Fibroblast of lung (primary cell): ENCODE measurements at regions not wholly inside any gene's neighbourhood (a gene's known extent, or its start where the extent isn't known, plus 50 kb on each side); places are given as distances from the start of the nearest gene placed in this dataset.

Experiments used
- DNase-seq, 2 donors: peaks; one replicate each; pipeline versions ENCODE4 v3.0.0 to v3.0.0-alpha.2; 2010; ENCODE audit warnings: low read depth in 2 of 2
- H2AFZ ChIP-seq: 2 replicates; pipeline ENCODE4 v1.5.1; 2012; ENCODE audit warnings: low read length, control low read depth, inconsistent platforms
- H3K27ac ChIP-seq: 2 replicates; pipeline ENCODE4 v1.5.1; 2011; ENCODE audit warnings: low read length, control low read depth; ENCODE audit not compliant: insufficient read depth
- H3K27me3 ChIP-seq: 2 replicates; pipeline ENCODE4 v1.5.1; 2011; ENCODE audit warnings: mild to moderate bottlenecking, low read length; ENCODE audit not compliant: control insufficient read depth, insufficient read depth
- H3K36me3 ChIP-seq: 2 replicates; pipeline ENCODE4 v1.5.1; 2011; ENCODE audit warnings: low read length; ENCODE audit not compliant: control insufficient read depth, insufficient read depth
- H3K4me1 ChIP-seq: 2 replicates; pipeline ENCODE4 v1.5.1; 2011; ENCODE audit warnings: low read length; ENCODE audit not compliant: control insufficient read depth, insufficient read depth; ENCODE audit errors: extremely low read depth
- H3K4me2 ChIP-seq: 2 replicates; pipeline ENCODE4 v1.5.1; 2011; ENCODE audit warnings: low read length, control low read depth; ENCODE audit not compliant: insufficient read depth; ENCODE audit errors: extremely low read depth
- H3K4me3 ChIP-seq, 4 experiments: fragments of 200-600 bp in 1 of 4; sonication (generic) in 1 of 4; replicated peaks in 1 of 4; 2 replicates each; pipeline ENCODE4 v1.5.1; 2011 to 2016; ENCODE audit warnings: low read length in 4 of 4, low read depth in 3 of 4, mild to moderate bottlenecking in 3 of 4, control low read depth in 2 of 4, inconsistent platforms in 1 of 4, mixed read lengths in 1 of 4; ENCODE audit not compliant: insufficient read depth in 1 of 4; ENCODE audit errors: control extremely low read depth in 1 of 4
- H3K79me2 ChIP-seq: 2 replicates; pipeline ENCODE4 v1.5.1; 2012; ENCODE audit warnings: mild to moderate bottlenecking, low read length, inconsistent platforms; ENCODE audit not compliant: control insufficient read depth, insufficient read depth
- H3K9ac ChIP-seq: 2 replicates; pipeline ENCODE4 v1.5.1; 2011; ENCODE audit warnings: mild to moderate bottlenecking, low read length, control low read depth; ENCODE audit not compliant: insufficient read depth
- H3K9me3 ChIP-seq: 2 replicates; pipeline ENCODE4 v1.5.1; 2012; ENCODE audit warnings: low read depth, low read length; ENCODE audit not compliant: control insufficient read depth, insufficient read depth
- H4K20me1 ChIP-seq: 2 replicates; pipeline ENCODE4 v1.5.1; 2011; ENCODE audit warnings: low read length; ENCODE audit not compliant: control insufficient read depth, insufficient read depth; ENCODE audit errors: extremely low read depth
- EZH2 ChIP-seq: IDR thresholded peaks from 2 replicates; pipeline ENCODE4 v1.5.1; 2012; ENCODE audit warnings: low read length, control low read depth, mild to moderate bottlenecking; ENCODE audit errors: missing control alignments
- TF ChIP-seq, protein P1 (sequence below), 2 donors: IDR thresholded peaks in 1 of 2; conservative IDR thresholded peaks in 1 of 2; 1 replicate in 1 of 2; 2 replicates in 1 of 2; pipeline ENCODE4 v1.5.1; 2011 to 2012; ENCODE audit warnings: low read length in 2 of 2, control low read depth in 1 of 2, inconsistent platforms in 1 of 2, low read depth in 1 of 2, mild to moderate bottlenecking in 1 of 2

DNA sequence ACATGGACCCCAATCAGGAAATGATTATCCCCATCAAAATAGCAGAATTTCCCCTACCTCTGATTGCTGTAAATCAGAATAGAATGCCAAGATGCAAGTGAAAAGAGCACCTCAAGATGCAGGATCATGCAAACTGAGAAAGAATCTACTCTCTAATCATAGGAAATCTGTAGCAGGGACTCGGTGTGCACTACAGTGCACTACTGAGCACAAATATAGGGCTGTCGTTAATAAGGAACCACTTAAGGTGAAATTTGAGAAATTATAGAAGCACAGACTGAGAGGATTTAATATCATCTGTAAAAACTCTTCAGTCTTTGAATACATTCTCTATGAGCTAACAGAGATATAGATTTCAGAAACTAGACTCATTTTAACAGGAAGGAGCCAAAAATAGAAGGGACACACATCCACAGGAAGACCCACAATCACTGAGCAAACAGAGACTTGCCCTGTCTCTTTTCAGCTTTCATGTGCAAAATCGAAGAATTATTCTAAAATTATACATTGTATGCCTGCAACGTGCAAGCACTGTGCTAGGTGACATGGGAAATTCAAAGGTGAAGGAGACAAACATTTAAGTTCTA lies 278.3 kb downstream of the HIVEP2 start:
- H4K20me1 ChIP-seq = no peaks in the 10 kb centered on the region
- no peak overlapping the region for H2AFZ ChIP-seq
- no peaks in the 10 kb centered on the region for H3K4me1 ChIP-seq
- no peak overlapping the region for H3K9ac ChIP-seq
- H3K4me2 ChIP-seq = no peak overlapping the region
- H3K4me3 ChIP-seq = no peak overlapping the region
- H3K9me3 ChIP-seq = no peaks in the 10 kb centered on the region
- H3K27ac ChIP-seq = no peak overlapping the region
- TF ChIP-seq EZH2 = no peak
- H3K27me3 ChIP-seq = no peaks in the 10 kb centered on the region
- no peak for DNase-seq
- H3K79me2 ChIP-seq = no peaks in the 10 kb centered on the region
- no peaks in the 10 kb centered on the region for H3K36me3 ChIP-seq

DNA sequence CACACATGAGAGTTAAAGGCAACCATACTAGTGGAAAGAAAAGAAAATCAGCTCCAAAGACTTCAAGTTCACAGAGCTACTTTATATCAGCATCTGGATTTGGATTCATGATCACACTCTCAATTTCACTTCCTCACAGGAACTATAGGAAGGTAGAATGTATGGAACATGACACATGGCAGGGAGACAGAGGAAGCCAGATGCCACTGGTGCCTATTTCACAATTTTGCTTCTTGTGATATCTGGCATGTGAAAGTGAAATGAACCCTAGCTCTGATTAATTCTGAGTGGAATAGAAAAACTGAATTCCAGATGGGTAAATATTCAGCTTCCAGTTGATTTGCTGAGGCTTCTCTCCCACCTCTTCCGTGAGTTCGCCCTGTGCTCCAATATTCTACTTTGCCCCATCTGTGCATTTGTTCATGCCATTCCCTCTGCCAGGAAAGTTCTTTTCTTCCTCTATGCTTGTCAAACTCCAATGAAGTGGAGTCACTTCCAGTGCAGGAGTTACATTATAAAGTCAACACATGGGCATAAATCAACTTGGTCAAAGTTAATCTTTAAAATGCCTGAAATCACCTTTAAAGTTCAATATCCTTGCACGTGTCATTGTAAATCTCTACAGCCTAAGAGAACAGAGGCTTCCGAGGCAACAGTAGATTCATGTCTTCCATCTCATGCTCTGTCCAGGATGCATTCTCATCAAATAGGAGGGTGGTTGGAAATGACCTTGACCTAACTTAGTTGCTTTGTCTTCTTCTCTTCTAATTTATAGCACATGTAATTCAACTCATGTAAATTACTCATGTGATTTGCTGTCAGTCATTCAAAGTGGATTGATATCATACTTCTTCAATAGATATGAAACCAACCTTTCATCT lies 275.3 kb downstream of the HIVEP2 start:
- TF ChIP-seq, protein P1, sequence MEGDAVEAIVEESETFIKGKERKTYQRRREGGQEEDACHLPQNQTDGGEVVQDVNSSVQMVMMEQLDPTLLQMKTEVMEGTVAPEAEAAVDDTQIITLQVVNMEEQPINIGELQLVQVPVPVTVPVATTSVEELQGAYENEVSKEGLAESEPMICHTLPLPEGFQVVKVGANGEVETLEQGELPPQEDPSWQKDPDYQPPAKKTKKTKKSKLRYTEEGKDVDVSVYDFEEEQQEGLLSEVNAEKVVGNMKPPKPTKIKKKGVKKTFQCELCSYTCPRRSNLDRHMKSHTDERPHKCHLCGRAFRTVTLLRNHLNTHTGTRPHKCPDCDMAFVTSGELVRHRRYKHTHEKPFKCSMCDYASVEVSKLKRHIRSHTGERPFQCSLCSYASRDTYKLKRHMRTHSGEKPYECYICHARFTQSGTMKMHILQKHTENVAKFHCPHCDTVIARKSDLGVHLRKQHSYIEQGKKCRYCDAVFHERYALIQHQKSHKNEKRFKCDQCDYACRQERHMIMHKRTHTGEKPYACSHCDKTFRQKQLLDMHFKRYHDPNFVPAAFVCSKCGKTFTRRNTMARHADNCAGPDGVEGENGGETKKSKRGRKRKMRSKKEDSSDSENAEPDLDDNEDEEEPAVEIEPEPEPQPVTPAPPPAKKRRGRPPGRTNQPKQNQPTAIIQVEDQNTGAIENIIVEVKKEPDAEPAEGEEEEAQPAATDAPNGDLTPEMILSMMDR (conservative IDR thresholded peaks at IDR 0.05 in 1 of 2, IDR thresholded peaks at IDR 0.05 in 1 of 2; ENCODE audit: low read depth in 1 of 2, low read length in 2 of 2) = no peak
- TF ChIP-seq EZH2 = no peak
- Histone ChIP-seq H3K36me3 (no peaks in the 10 kb centered on the region), H3K27ac (no peak overlapping the region), H3K27me3 (no peaks in the 10 kb centered on the region), H3K79me2 (no peaks in the 10 kb centered on the region), H3K4me2 (no peak overlapping the region), H3K9ac (no peak overlapping the region), H3K4me3 (no peak overlapping the region), H2AFZ (no peak overlapping the region), H4K20me1 (no peaks in the 10 kb centered on the region), H3K4me1 (no peaks in the 10 kb centered on the region), H3K9me3 (no peaks in the 10 kb centered on the region)
- no peak for DNase-seq

DNA sequence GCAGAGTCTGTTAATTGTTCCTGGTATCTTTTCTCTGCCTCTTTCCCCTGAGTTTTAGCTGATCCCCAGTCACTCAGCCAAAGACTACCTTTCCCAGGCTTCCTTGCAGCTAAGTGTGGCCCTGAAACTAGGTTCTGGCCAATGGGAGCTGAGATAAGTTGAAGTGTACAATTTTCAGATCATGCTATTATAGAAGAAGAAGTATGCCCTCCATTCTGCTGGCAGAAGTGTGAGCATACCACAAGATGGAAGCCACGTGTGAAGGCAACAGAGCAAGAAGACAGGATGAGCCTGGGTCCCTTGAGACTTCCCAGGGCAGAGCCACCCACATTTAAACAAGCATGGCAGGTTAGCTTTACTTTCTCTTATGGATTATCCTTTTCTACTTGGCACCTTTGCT lies 273.2 kb downstream of the HIVEP2 start:
- H3K4me3 ChIP-seq = no peak overlapping the region
- H3K36me3 ChIP-seq = no peaks in the 10 kb centered on the region
- no peaks in the 10 kb centered on the region for H3K9me3 ChIP-seq
- no peak overlapping the region for H2AFZ ChIP-seq
- no peak overlapping the region for H3K27ac ChIP-seq
- no peaks in the 10 kb centered on the region for H4K20me1 ChIP-seq
- H3K79me2 ChIP-seq = no peaks in the 10 kb centered on the region
- TF ChIP-seq, protein P1 (conservative IDR thresholded peaks at IDR 0.05 in 1 of 2, IDR thresholded peaks at IDR 0.05 in 1 of 2; ENCODE audit: low read depth in 1 of 2, low read length in 2 of 2) = no peak
- no peak for TF ChIP-seq EZH2
- no peak for DNase-seq
- H3K4me2 ChIP-seq = no peak overlapping the region
- no peaks in the 10 kb centered on the region for H3K4me1 ChIP-seq
- H3K9ac ChIP-seq = no peak overlapping the region
- H3K27me3 ChIP-seq = peaks cover 10% of the 10 kb centered on the region
